ENCODE measurements at regions not wholly inside any gene's neighbourhood (a gene's known extent, or its start where the extent isn't known, plus 50 kb on each side); places are given as distances from the start of the nearest gene placed in this dataset.

DNA sequence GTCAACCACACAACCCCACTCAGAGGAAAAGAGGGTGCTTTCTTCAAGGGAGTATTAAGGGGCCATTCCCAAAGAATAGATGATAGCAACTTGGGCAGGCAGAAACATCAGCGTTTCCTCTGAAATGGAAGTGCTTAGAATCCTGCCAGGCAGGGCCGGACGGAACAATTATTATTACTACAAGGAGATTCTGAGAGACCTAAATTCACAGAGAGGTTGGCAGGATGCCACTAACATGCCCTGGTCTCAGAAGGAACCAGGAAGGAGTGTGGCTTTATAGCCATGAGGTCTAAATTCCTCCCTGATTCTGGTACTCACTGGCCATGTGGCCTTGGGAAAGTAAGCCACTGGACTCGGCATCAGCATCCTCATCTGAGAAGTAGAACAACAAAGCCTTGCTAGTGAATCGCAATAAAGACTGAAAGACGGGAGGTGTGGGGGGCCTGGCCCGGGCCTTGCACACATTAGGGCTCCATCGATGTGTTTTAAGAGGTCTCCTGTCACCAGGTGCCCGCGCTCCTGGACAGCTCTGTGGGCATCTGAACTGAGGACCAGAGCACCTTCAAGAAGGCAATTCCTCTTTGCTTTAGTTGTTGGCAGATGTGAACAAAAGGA, 131.5 kb downstream of the OAT start:
- TF ChIP-seq POLR2A (IDR thresholded peaks at IDR 0.05) (no peak), POLR2AphosphoS5 (IDR thresholded peaks at IDR 0.05; ENCODE audit: insufficient read depth in 1 of 2, low read depth in 1 of 2) (no peak)
- TF ChIP-seq, protein P1, sequence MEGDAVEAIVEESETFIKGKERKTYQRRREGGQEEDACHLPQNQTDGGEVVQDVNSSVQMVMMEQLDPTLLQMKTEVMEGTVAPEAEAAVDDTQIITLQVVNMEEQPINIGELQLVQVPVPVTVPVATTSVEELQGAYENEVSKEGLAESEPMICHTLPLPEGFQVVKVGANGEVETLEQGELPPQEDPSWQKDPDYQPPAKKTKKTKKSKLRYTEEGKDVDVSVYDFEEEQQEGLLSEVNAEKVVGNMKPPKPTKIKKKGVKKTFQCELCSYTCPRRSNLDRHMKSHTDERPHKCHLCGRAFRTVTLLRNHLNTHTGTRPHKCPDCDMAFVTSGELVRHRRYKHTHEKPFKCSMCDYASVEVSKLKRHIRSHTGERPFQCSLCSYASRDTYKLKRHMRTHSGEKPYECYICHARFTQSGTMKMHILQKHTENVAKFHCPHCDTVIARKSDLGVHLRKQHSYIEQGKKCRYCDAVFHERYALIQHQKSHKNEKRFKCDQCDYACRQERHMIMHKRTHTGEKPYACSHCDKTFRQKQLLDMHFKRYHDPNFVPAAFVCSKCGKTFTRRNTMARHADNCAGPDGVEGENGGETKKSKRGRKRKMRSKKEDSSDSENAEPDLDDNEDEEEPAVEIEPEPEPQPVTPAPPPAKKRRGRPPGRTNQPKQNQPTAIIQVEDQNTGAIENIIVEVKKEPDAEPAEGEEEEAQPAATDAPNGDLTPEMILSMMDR (IDR thresholded peaks at IDR 0.05): no peak
